Astrocyte of the cerebellum (primary cell): ENCODE measurements at regions not wholly inside any gene's neighbourhood (a gene's known extent, or its start where the extent isn't known, plus 50 kb on each side); places are given as distances from the start of the nearest gene placed in this dataset.
"Not testable (repeated sequence)": the region's sequence is repeated elsewhere in the genome, so short reads cannot be mapped to it uniquely, and the experiment has no call there.

ENCODE experiments used
- DNase-seq: peaks from one replicate; pipeline ENCODE4 v3.0.0-alpha.2; 2011; ENCODE audit warnings: low read depth
- H3K4me3 ChIP-seq: 2 replicates; pipeline ENCODE4 v1.5.1; 2011; ENCODE audit warnings: mild to moderate bottlenecking, low read depth, low read length, moderate library complexity
- in situ Hi-C: cut with HindIII; loops from 2 replicates; pipeline ENCODE4 v1.10.0; 2017; ENCODE audit warnings: low sequenced_read_pairs
- TF ChIP-seq, protein P1 (sequence below): IDR thresholded peaks from 2 replicates; pipeline ENCODE4 v1.5.1; 2012; ENCODE audit warnings: low read length, low read depth, moderate library complexity, mild to moderate bottlenecking; ENCODE audit errors: missing control alignments

DNA sequence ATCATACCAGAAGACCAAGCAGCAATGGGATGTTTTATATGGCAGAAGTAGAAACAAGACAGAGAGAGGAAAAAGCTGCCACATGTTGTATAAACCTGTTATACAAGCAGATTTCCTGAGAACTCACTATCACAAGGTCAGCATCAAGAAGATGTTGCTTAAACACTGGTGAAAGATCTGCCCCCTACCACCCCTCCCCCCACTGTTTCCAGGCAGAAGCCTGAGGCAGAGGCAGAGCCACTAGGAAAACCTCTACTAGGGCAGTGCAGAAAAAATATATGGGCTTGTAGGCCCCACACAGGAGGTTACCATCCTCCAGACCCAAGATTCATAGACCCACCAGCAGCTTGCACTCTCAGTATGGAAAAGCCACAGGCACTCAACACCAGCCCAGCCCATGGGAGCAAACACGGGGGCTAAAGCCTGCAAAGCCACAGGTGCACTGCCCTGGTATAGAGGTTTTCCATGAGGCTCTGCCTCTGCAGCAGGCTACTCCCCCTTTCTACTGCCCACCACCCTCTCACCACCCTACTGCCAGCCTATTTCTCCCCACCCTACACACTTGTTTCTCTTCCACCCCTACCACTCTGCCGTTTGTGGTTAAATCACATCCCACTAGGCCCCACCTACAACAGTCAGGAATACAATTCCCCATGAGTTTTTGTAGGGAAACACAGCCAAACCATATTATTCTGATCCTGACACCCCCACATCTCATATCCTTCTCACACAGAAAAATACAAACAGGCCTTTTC is 274.2 kb downstream of the POTED start:
- in situ Hi-C loops, DNase-seq, H3K4me3 ChIP-seq: not testable (repeated sequence)

DNA sequence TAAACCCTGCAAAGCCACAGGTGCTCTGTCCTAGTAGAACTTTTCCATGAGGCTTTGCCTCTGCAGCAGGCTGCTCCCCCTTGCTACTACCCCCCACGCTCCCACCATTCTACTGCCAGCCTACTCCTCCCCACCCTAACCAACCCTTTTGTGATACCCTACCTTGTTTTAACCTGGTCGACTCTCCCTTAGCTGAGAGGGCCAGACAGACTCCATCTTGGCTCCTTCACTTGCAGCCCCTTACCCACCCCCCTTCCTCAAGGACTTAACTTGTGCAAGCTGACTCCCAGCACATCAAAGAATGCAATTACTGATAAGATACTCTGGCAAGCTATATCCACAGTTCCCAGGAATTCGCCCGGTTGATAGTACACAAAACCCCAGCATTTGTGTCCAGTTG is 267.9 kb downstream of the POTED start:
- H3K4me3 ChIP-seq, DNase-seq, in situ Hi-C loops: not testable (repeated sequence)

DNA sequence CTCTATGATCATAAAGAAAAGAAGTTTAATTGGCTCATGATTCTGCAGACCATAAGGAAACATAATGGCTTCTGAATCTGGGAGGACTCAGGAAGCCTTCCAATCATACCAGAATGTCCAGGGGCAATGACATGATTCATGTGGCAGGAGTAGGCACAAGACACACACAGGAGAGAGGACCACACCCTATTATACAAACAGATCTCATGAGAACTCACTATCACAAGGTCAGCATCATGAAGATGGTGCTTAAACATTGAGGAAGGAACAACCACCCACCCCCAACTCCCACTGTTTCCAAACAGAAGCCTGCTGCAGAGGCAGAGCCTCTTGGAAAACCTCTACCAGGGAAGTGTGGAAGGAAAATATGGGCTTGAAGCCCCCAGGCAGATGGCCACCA is 267.4 kb downstream of the POTED start:
- DNase-seq, H3K4me3 ChIP-seq, in situ Hi-C loops: not testable (repeated sequence)

DNA sequence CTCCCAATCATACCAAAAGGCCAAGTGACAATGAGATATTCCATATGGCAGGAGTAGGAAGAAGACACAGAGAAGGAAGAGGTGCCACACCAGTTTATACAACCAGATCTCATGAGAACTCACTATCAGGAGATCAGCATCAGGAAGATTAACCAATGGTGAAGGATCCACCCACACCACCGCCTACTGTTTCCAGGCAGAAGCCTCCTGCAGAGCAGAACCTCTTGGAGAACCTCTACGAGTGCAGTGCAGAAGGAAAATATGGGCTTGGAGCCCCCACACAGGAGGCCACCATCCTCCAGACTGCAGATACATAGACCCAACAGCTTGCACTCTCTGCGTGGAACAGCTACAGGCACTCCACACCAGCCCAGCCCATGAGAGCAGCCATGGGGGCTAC is 264.4 kb downstream of the POTED start:
- DNase-seq, in situ Hi-C loops, H3K4me3 ChIP-seq: not testable (repeated sequence)

DNA sequence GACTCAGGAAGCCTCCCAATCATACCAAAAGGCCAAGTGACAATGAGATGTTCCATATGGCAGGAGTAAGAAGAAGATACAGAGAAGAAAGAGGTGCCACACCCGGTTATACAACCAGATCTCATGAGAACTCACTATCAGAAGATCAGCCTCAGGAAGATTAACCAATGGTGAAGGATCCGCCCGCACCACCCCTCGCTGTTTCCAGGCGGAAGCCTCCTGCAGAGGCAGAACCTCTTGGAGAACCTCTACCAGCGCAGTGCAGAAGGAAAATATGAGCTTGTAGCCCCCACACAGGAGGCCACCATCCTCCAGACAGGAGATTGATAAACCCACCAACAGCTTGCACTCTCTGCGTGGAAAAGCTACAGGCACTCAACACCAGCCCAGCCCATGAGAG is 245.1 kb downstream of the POTED start:
- TF ChIP-seq, protein P1, sequence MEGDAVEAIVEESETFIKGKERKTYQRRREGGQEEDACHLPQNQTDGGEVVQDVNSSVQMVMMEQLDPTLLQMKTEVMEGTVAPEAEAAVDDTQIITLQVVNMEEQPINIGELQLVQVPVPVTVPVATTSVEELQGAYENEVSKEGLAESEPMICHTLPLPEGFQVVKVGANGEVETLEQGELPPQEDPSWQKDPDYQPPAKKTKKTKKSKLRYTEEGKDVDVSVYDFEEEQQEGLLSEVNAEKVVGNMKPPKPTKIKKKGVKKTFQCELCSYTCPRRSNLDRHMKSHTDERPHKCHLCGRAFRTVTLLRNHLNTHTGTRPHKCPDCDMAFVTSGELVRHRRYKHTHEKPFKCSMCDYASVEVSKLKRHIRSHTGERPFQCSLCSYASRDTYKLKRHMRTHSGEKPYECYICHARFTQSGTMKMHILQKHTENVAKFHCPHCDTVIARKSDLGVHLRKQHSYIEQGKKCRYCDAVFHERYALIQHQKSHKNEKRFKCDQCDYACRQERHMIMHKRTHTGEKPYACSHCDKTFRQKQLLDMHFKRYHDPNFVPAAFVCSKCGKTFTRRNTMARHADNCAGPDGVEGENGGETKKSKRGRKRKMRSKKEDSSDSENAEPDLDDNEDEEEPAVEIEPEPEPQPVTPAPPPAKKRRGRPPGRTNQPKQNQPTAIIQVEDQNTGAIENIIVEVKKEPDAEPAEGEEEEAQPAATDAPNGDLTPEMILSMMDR, result no peak
- in situ Hi-C loops, result no loop called here
- H3K4me3 ChIP-seq, result no peak overlapping the region
- DNase-seq, result no peak

DNA sequence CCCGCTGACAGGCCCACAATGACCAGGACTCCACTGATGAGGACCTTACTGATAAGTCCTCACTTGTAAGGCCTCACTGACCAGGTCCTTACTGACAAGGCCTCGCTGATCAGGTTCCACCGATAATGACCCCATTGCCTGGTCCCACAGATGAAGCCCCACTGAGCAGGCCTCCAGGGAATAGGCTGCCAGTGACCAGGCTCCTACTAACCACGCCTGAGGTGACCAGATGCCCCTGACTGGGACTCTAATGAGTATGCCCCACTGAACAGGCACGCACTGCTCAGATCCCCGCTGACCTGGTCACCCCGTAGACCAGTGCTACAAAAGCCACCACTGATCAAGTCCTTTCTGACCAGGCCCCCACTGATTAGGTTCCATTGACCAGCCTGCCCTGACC is 241.2 kb downstream of the POTED start:
- DNase-seq, in situ Hi-C loops: not testable (repeated sequence)

DNA sequence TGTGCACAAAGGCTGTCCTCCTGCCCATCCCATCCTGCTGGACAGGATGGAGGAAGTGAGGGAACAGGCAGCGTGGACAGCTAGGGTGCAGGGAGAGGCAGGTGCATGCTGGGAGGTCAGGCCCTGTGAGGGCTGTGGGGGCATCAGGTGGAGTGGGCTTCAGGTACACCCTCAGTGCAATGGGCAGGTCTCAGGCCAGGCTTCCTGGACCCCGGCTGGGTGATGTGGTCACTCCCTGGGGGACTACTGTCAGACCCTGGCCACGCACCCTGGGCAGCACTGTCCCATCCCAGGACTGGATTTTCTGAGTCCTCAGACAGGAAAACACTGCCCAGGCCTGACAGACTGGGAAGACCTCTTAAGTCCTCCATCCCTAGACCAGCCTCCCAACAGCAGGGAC is 239.9 kb downstream of the POTED start:
- in situ Hi-C loops, H3K4me3 ChIP-seq, DNase-seq: not testable (repeated sequence)

More for the DNA sequence above, 241.2 kb downstream of the POTED start:
- not testable (repeated sequence) for H3K4me3 ChIP-seq

DNA sequence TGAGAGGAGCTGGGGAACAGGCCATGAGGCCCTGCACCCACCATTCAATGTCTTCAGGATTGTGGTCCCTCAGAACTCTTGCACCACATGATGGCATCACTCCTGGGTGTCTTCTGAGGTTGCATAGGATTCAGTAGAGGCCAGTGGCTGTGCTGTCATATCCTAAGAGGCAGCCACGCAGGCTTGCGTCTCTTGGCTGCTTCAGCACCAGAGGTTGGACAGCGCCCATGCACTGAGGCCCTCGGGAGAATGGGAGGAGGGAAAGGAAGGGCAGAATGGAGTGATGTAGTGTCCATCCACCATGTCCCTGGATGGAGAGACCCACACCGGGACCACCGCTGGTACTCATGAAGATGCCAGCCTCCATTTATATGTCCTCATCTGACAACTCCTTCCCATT is 237.1 kb downstream of the POTED start:
- DNase-seq, H3K4me3 ChIP-seq, in situ Hi-C loops: not testable (repeated sequence)

DNA sequence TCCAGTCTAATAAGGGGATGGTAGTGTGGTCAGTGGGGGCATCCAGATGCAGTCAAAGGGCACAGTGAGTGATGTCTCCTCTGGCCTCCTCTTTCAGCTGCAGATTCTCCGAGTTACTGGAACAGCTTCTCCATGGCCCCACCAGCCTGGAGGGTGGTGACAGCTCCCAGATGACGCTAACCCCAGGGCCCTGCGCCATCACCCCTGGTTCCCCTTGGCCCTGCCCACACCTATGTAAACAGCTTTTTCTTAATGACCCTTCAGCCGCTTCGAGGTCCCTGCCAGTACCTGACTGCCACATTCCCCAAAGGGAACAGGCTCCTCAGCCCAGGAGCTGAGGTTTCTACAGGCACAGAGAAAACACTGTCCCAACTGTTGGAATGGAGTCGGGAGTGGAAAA is 235.0 kb downstream of the POTED start:
- in situ Hi-C loops, H3K4me3 ChIP-seq, DNase-seq: not testable (repeated sequence)

DNA sequence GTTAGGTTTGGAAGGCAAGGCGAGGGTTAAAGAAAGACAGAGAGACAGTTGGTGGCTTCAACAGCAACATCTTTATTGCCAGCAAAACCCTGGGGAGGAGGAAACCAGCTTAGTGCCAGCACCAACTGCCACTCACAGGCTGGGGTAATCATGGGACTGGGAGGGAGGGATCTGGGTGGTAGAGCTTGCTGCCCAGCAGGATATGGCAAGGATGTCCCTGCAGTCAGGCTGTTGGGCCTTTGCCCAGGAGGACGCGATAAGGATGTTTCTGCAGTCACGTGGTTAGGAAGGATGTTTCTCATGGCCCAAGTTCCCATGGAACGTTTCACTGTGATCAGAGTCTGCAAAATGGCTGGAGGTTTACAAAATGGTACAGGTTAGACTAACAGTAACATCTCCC is 233.5 kb downstream of the POTED start:
- in situ Hi-C loops, DNase-seq, H3K4me3 ChIP-seq: not testable (repeated sequence)

DNA sequence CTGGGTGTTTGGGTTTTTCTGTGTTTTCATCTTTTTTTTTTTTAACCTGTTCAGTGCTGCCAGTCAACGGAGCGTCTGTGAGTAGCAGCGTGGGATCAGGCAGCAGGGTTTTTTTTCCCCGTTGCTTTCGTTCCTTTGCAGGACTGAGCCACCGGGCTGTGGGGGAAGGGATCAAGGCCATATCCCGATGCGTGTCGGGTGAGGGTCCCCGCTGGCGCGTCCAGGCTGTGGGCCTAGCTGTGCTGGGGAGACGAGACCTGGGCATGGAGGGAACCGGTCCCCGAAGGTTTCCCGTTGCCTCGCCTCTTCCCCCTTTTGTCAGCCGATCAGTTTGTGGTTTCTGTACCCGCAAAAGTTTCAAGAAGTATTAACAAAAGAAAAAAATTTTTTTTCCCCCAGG is 218.1 kb downstream of the POTED start:
- in situ Hi-C loops, DNase-seq, H3K4me3 ChIP-seq: not testable (repeated sequence)

DNA sequence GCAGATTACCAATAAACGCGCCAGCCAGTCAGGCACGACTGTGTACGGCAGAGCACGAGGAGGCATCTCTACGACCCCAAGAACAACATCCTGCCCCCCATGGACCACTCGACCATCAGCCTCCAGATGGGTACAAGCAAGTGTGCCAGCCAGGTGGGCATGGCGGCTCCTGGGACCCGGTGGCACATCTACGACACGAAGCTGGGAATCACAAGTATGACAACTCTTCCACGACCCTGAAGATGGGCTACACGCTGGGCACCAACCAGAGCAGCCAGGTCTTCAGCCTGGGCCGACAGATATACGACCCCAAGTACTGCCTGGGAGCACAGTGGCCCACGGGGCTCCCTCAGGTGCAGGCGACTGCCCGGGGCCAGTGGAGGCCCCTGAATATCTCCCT is 217.6 kb downstream of the POTED start:
- no peak for DNase-seq
- TF ChIP-seq, protein P1, result no peak
- H3K4me3 ChIP-seq, result no peak overlapping the region
- in situ Hi-C loops, result no loop called here

DNA sequence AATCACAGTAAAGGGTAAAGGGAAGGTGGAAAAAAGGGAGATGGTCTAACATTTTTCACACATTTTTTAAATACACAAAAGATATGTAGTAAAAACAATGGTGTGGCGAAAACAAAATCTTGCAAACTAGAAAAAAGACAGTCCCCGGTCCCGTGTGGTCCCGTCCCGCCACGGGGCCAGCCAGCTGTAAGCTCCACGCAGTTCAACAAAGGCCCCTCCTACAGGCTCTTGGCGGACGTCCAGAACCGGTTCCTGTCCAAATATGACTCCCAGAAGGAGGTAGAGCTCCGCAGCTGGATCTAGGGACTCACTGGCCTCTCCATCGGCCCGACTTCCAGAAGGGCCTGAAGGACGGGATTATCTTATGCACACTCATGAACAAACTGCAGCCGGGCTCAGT is 216.9 kb downstream of the POTED start:
- DNase-seq, in situ Hi-C loops, H3K4me3 ChIP-seq: not testable (repeated sequence)

DNA sequence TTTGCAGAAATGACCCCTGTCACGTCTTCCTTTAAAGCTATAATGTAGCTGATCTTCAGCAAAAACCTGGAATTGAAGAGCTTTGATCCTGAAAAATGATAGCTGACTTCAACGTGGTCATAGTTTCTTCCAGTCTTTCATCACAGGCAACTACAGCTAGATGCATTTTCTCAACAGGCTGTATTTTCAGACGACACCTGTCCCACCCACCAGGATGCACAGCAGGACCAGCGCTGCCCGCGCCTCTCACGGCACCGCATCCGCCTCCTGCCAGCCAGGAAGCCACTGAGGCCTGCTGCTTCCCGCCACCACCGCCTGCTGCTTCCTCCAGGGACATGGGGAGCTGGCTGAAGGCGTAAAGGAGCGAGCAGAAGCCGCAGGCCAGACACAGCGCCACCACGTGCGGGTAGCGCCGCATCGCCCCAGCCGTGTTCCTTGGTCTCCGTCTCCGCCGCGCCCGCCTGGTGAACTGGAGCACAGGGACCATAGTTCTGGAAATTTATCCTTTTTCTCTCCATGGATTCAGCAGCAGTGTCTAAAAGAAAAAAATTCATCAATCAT is 215.7 kb downstream of the POTED start:
- DNase-seq, in situ Hi-C loops, H3K4me3 ChIP-seq: not testable (repeated sequence)

DNA sequence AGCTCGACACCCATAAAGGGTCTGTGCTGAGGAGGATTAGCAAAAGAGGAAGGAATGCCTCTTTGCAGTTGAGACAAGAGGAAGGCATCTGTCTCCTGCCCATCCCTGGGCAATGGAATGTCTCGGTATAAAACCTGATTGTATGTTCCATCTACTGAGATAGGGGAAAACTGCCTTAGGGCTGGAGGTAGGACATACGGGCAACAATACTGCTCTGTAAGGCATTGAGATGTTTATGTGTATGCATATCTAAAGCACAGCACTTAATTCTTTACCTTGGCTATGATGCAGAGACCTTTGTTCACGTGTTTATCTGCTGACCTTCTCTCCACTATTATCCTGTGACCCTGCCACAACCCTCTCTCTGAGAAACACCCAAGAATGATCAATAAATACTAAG is 210.7 kb downstream of the POTED start:
- in situ Hi-C loops, DNase-seq, H3K4me3 ChIP-seq: not testable (repeated sequence)

DNA sequence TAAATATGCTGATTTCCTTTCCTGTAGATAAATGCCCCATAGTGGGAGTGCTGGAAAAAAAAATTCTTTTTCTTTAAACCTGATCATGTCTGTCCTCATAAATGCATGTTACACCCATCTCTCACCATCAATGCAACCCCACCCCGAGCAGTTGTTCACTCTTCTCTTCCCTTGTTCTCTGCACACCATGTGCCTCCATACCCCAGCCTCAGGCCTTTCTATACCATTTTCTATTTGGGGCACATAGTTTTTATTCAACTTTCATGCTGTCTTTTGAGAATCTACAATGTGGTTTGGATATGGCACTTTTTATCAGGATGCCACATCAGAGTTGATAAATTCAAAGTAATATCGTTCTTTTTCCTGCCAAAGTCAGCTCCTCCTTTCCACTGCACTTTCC is 202.6 kb downstream of the POTED start:
- DNase-seq, in situ Hi-C loops, H3K4me3 ChIP-seq: not testable (repeated sequence)
